ENCODE measurements at regions not wholly inside any gene's neighbourhood (a gene's known extent, or its start where the extent isn't known, plus 50 kb on each side); places are given as distances from the start of the nearest gene placed in this dataset.
"Not testable (repeated sequence)": the region's sequence is repeated elsewhere in the genome, so short reads cannot be mapped to it uniquely, and the experiment has no call there.

- no peak for DNase-seq
Measured at GRCh38 chr5:104345222-104346016, 782.8 kb upstream of the NUDT12 start.

GRCh38 chr5:104344809-104345208, 782.2 kb upstream of the NUDT12 start:
- DNase-seq, result no peak

- DNase-seq, result no peak
Measured at GRCh38 chr5:104327801-104328200, 765.2 kb upstream of the NUDT12 start.

GRCh38 chr5:104326966-104327365, 764.4 kb upstream of the NUDT12 start:
- DNase-seq, result no peak

- no peak for DNase-seq
Measured at GRCh38 chr5:104325356-104325755, 762.8 kb upstream of the NUDT12 start.

GRCh38 chr5:104316676-104317075, 754.1 kb upstream of the NUDT12 start:
- not testable (repeated sequence) for DNase-seq

GRCh38 chr5:104312481-104312880, 749.9 kb upstream of the NUDT12 start:
- DNase-seq, result no peak

- no peak for DNase-seq
Measured at GRCh38 chr5:104305602-104306001, 743.0 kb upstream of the NUDT12 start.

GRCh38 chr5:104299998-104300706, 737.6 kb upstream of the NUDT12 start:
- DNase-seq, result no peak

- no peak for DNase-seq
Measured at GRCh38 chr5:104298518-104298917, 735.9 kb upstream of the NUDT12 start.

GRCh38 chr5:104297076-104297475, 734.5 kb upstream of the NUDT12 start:
- DNase-seq, result no peak

GRCh38 chr5:104295991-104296390, 733.4 kb upstream of the NUDT12 start:
- DNase-seq, result no peak

GRCh38 chr5:104283136-104283535, 720.5 kb upstream of the NUDT12 start:
- DNase-seq, result no peak

- no peak for DNase-seq
Measured at GRCh38 chr5:104273725-104274124, 711.1 kb upstream of the NUDT12 start.

- DNase-seq, result no peak
Measured at GRCh38 chr5:104267320-104268015, 704.9 kb upstream of the NUDT12 start.

GRCh38 chr5:104266161-104266560, 703.6 kb upstream of the NUDT12 start:
- DNase-seq, result no peak

GRCh38 chr5:104265531-104266140, 703.0 kb upstream of the NUDT12 start:
- DNase-seq, result no peak

- no peak for DNase-seq
Measured at GRCh38 chr5:104247260-104247659, 684.7 kb upstream of the NUDT12 start.

GRCh38 chr5:104241046-104241445, 678.5 kb upstream of the NUDT12 start:
- peak; percentile 39 for DNase-seq

- DNase-seq, result no peak
Measured at GRCh38 chr5:104237586-104237985, 675.0 kb upstream of the NUDT12 start.

- no peak for DNase-seq
Measured at GRCh38 chr5:104223885-104224773, 661.5 kb upstream of the NUDT12 start.

- DNase-seq, result no peak
Measured at GRCh38 chr5:104218200-104218599, 655.6 kb upstream of the NUDT12 start.
